ENCODE measurements at regions not wholly inside any gene's neighbourhood (a gene's known extent, or its start where the extent isn't known, plus 50 kb on each side); places are given as distances from the start of the nearest gene placed in this dataset.

DNA sequence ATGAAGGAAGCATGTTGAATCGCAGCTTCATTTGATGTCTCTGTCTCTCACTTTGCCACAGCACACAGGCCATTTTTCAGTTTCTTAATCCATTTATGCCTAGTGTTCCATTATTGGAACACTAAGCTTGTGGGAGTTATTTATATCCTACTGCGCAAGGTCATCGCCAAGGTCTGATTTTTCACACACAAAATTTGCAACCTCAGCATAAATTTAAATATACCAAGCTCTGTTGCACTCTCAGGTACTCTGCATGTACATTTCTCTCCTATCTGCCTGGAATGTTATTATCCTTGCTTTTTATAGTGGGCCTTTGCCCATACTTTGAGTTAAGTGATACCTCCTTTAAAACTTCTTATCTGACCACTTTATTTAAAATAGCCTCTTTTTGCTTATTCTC lies 519.2 kb upstream of the TOM1L1 start:
- Histone ChIP-seq H2AFZ (ENCODE audit: low read length) (no peak overlapping the region), H3K27me3 (ENCODE audit: control insufficient read depth in 1 of 2, insufficient read depth in 2 of 2, low read length in 2 of 2) (no peaks in the 10 kb centered on the region), H3K79me2 (ENCODE audit: insufficient read depth, low read length) (no peaks in the 10 kb centered on the region), H3K27ac (ENCODE audit: extremely low read length, insufficient read depth, low read length) (no peak overlapping the region), H4K20me1 (ENCODE audit: insufficient read depth, low read length) (no peaks in the 10 kb centered on the region), H3K9me3 (ENCODE audit: low read length) (peaks cover 74% of the 10 kb centered on the region), H3K36me3 (replicated peaks in 1 of 2; ENCODE audit: control insufficient read depth in 1 of 2, insufficient read depth in 2 of 2, low read length in 2 of 2) (no peaks in the 10 kb centered on the region), H3K4me3 (replicated peaks in 1 of 3; ENCODE audit: insufficient read depth in 1 of 3, low read depth in 2 of 3, low read length in 3 of 3) (no peak overlapping the region), H3K4me1 (ENCODE audit: insufficient read depth, low read length) (no peaks in the 10 kb centered on the region), H3K9ac (ENCODE audit: insufficient read depth, low read depth, low read length) (no peak overlapping the region), H3K4me2 (ENCODE audit: low read depth, low read length) (no peak overlapping the region)
- no peak for DNase-seq (ENCODE audit: low spot score)
- WGBS (ENCODE audit: low lambda C conversion rate) = 43% methylated on average over 3 of the region's 3 CpGs
- in situ Hi-C loops (cut with HindIII; ENCODE audit: extremely low pct_ligation_motif_present, low pct_unique_long_range_greater_than_20kb) = no loop called here
- POLR2A ChIA-PET = no interaction called here
- FAIRE-seq = no peak
- no TSS peak for BruUV-seq (replicated peaks)
- TF ChIP-seq MAFK (conservative IDR thresholded peaks at IDR 0.05 in 1 of 2, IDR thresholded peaks at IDR 0.05 in 1 of 2; ENCODE audit: low read length in 2 of 2) = peak; percentile 98 to 99
- TF ChIP-seq, protein P1, sequence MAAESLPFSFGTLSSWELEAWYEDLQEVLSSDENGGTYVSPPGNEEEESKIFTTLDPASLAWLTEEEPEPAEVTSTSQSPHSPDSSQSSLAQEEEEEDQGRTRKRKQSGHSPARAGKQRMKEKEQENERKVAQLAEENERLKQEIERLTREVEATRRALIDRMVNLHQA (CRISPR knock-in tag; IDR thresholded peaks at IDR 0.05) = no peak
- peak; percentile 99 for TF ChIP-seq MAFF (IDR thresholded peaks at IDR 0.05; ENCODE audit: low read depth, low read length)
- ATAC-seq = no peak
- intact Hi-C loops (cut with micrococcal nuclease; ENCODE audit: unreplicated experiment) = no loop called here
- CTCF ChIA-PET (ENCODE audit: low intra/inter-chr PET ratio, low total read pairs) = no interaction called here

DNA sequence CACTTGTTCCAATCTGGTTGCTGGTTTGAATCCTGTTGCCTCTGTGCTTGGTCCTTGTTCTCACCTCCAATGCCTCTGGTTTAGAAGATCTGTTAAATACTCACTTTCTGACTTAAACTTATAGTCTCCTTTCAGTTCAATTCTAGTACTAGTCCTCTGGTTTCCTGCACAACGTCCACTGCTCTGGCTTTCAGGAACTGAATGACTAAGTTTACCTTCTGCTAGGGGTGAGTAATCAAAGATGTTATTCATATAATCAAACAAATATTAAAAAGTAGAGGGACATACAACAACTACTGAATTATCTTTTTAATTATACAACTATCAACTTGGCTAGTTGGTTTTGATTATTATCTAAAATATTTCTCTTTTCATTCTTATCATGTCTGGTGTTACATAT lies 496.4 kb upstream of the TOM1L1 start:
- no TSS peak for BruUV-seq (replicated peaks)
- Histone ChIP-seq H3K4me1 (ENCODE audit: insufficient read depth, low read length) (no peaks in the 10 kb centered on the region), H3K36me3 (replicated peaks in 1 of 2; ENCODE audit: control insufficient read depth in 1 of 2, insufficient read depth in 2 of 2, low read length in 2 of 2) (no peaks in the 10 kb centered on the region), H3K4me2 (ENCODE audit: low read depth, low read length) (no peak overlapping the region), H3K9ac (ENCODE audit: insufficient read depth, low read depth, low read length) (no peak overlapping the region), H2AFZ (ENCODE audit: low read length) (no peak overlapping the region), H3K27me3 (ENCODE audit: control insufficient read depth in 1 of 2, insufficient read depth in 2 of 2, low read length in 2 of 2) (no peaks in the 10 kb centered on the region), H3K27ac (ENCODE audit: extremely low read length, insufficient read depth, low read length) (no peak overlapping the region), H3K79me2 (ENCODE audit: insufficient read depth, low read length) (no peaks in the 10 kb centered on the region), H3K4me3 (replicated peaks in 1 of 3; ENCODE audit: insufficient read depth in 1 of 3, low read depth in 2 of 3, low read length in 3 of 3) (no peak overlapping the region), H3K9me3 (ENCODE audit: low read length) (peaks cover 87% of the 10 kb centered on the region), H4K20me1 (ENCODE audit: insufficient read depth, low read length) (no peaks in the 10 kb centered on the region)
- POLR2A ChIA-PET = no interaction called here
- TF ChIP-seq ZNF883 (CRISPR knock-in tag; IDR thresholded peaks at IDR 0.05; ENCODE audit: not compliant biosample characterization) (no peak), ZNF260 (CRISPR knock-in tag; IDR thresholded peaks at IDR 0.05; ENCODE audit: borderline replicate concordance, low read depth) (no peak), ZNF768 (CRISPR knock-in tag; IDR thresholded peaks at IDR 0.05) (no peak), ZNF350 (CRISPR knock-in tag; IDR thresholded peaks at IDR 0.05; ENCODE audit: borderline replicate concordance, low read depth) (no peak), MXD4 (CRISPR knock-in tag; IDR thresholded peaks at IDR 0.05) (no peak), FOXO1 (CRISPR knock-in tag; IDR thresholded peaks at IDR 0.05) (no peak)
- TF ChIP-seq, protein P2, sequence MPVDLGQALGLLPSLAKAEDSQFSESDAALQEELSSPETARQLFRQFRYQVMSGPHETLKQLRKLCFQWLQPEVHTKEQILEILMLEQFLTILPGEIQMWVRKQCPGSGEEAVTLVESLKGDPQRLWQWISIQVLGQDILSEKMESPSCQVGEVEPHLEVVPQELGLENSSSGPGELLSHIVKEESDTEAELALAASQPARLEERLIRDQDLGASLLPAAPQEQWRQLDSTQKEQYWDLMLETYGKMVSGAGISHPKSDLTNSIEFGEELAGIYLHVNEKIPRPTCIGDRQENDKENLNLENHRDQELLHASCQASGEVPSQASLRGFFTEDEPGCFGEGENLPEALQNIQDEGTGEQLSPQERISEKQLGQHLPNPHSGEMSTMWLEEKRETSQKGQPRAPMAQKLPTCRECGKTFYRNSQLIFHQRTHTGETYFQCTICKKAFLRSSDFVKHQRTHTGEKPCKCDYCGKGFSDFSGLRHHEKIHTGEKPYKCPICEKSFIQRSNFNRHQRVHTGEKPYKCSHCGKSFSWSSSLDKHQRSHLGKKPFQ (CRISPR knock-in tag; IDR thresholded peaks at IDR 0.05; ENCODE audit: insufficient replicate concordance) = no peak
- TF ChIP-seq, protein P3, sequence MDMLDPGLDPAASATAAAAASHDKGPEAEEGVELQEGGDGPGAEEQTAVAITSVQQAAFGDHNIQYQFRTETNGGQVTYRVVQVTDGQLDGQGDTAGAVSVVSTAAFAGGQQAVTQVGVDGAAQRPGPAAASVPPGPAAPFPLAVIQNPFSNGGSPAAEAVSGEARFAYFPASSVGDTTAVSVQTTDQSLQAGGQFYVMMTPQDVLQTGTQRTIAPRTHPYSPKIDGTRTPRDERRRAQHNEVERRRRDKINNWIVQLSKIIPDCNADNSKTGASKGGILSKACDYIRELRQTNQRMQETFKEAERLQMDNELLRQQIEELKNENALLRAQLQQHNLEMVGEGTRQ (IDR thresholded peaks at IDR 0.05; ENCODE audit: low read depth, low read length) = no peak
- TF ChIP-seq, protein P3 (CRISPR knock-in tag; IDR thresholded peaks at IDR 0.05; ENCODE audit: borderline replicate concordance) = no peak
- DNase-seq (ENCODE audit: low spot score) (no peak), FAIRE-seq (no peak), ATAC-seq (no peak)
- WGBS (ENCODE audit: low lambda C conversion rate) = 0% methylated on average over 1 of the region's 1 CpG
- in situ Hi-C loops (cut with HindIII; ENCODE audit: extremely low pct_ligation_motif_present, low pct_unique_long_range_greater_than_20kb) = no loop called here
- CTCF ChIA-PET (ENCODE audit: low intra/inter-chr PET ratio, low total read pairs) = no interaction called here
- intact Hi-C loops (cut with micrococcal nuclease; ENCODE audit: unreplicated experiment) = no loop called here
